DOHH2 (cell line): ENCODE measurements at regions not wholly inside any gene's neighbourhood (a gene's known extent, or its start where the extent isn't known, plus 50 kb on each side); places are given as distances from the start of the nearest gene placed in this dataset.

ENCODE experiments used
- H3F3A ChIP-seq: fragments of 200-600 bp; sonication (generic), shearing (Covaris generic); 2 replicates; pipeline ENCODE4 v1.6.0; 2016; ENCODE audit warnings: antibody characterized with exemption, mild to moderate bottlenecking; ENCODE audit not compliant: control insufficient read depth, insufficient read depth
- H3K27ac ChIP-seq: fragments of 200-600 bp; sonication (generic); 2 replicates; pipeline ENCODE4 v1.5.1; 2014; ENCODE audit warnings: low read depth, mild to moderate bottlenecking, low read length, moderate library complexity
- H3K27me3 ChIP-seq: fragments of 200-600 bp; sonication (generic); 2 replicates; pipeline ENCODE4 v1.6.1; 2014; ENCODE audit warnings: mild to moderate bottlenecking, low read length, mixed read lengths; ENCODE audit not compliant: control insufficient read depth
- H3K36me3 ChIP-seq: fragments of 200-600 bp; sonication (generic); 2 replicates; pipeline ENCODE4 v1.6.1; 2014; ENCODE audit warnings: mild to moderate bottlenecking, low read length, moderate library complexity, mixed read lengths; ENCODE audit not compliant: control insufficient read depth
- H3K4me1 ChIP-seq: fragments of 200-600 bp; sonication (generic); 2 replicates; pipeline ENCODE4 v1.6.1; 2014; ENCODE audit warnings: mild to moderate bottlenecking, low read length, mixed read lengths; ENCODE audit not compliant: control insufficient read depth
- H3K4me2 ChIP-seq: fragments of 200-600 bp; sonication (generic); 2 replicates; pipeline ENCODE4 v1.6.0; 2014; ENCODE audit warnings: mild to moderate bottlenecking, low read length, moderate library complexity
- H3K4me3 ChIP-seq: fragments of 200-600 bp; sonication (generic); 2 replicates; pipeline ENCODE4 v1.5.1; 2014; ENCODE audit warnings: mild to moderate bottlenecking, low read length, mixed read lengths
- H3K79me2 ChIP-seq: fragments of 200-600 bp; sonication (generic); 2 replicates; pipeline ENCODE4 v1.6.1; 2014; ENCODE audit warnings: mild to moderate bottlenecking, low read length, mixed read lengths; ENCODE audit not compliant: control insufficient read depth
- H3K9me2 ChIP-seq: fragments of 200-600 bp; sonication (generic); replicated peaks from 2 replicates; pipeline ENCODE4 v1.6.1; 2014; ENCODE audit warnings: mild to moderate bottlenecking, low read length, mixed read lengths; ENCODE audit not compliant: control insufficient read depth
- H3K9me3 ChIP-seq: fragments of 200-600 bp; sonication (generic); 2 replicates; pipeline ENCODE4 v1.6.1; 2014; ENCODE audit warnings: antibody characterized with exemption, low read length, mixed read lengths; ENCODE audit not compliant: control insufficient read depth, insufficient read depth
- H4K20me1 ChIP-seq: fragments of 200-600 bp; sonication (generic); 2 replicates; pipeline ENCODE4 v1.6.0; 2014; ENCODE audit warnings: low read depth, mild to moderate bottlenecking, antibody characterized with exemption, low read length, moderate library complexity; ENCODE audit not compliant: control insufficient read depth, insufficient read depth
- EZH2phosphoT487 ChIP-seq: fragments of 200-600 bp; sonication (generic); IDR thresholded peaks from 2 replicates; pipeline ENCODE4 v1.6.1; 2017; ENCODE audit warnings: borderline replicate concordance, mild to moderate bottlenecking, antibody characterized with exemption, low read length, moderate library complexity, mixed read lengths
- TF ChIP-seq, protein P1 (sequence below): fragments of 200-600 bp; sonication (generic); IDR thresholded peaks from one replicate; pipeline ENCODE4 v1.5.1; 2014; ENCODE audit warnings: antibody characterized with exemption, mild to moderate bottlenecking, low read depth, low read length; ENCODE audit not compliant: poor library complexity, severe bottlenecking

DNA sequence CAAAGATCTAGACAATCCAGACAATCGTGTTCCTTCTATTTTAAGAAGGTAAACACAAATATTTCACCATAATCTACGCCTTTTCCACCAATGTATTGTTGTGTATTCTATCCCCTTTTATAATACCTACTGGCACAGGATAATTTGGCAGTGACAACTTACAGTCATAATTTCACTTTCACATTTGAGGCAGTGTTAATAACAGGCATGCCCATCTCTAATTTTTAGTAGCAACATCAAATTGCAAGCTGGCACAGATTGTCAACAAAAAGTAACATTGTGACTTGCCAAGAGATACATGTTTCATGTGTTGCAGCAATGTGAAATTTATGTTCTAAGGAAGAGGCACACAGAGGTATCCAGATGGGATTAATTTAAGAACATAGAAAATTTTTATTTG lies 912.5 kb upstream of the PABPC4L start:
- Histone ChIP-seq H3K9me3 (no peaks in the 10 kb centered on the region), H3K27ac (no peak overlapping the region), H3K9me2 (no peaks in the 10 kb centered on the region), H4K20me1 (no peaks in the 10 kb centered on the region), H3K4me1 (no peaks in the 10 kb centered on the region), H3K27me3 (no peaks in the 10 kb centered on the region), H3K4me2 (no peak overlapping the region), H3K79me2 (no peaks in the 10 kb centered on the region), H3K36me3 (no peaks in the 10 kb centered on the region), H3K4me3 (no peak overlapping the region), H3F3A (no peaks in the 10 kb centered on the region)
- TF ChIP-seq, protein P1, sequence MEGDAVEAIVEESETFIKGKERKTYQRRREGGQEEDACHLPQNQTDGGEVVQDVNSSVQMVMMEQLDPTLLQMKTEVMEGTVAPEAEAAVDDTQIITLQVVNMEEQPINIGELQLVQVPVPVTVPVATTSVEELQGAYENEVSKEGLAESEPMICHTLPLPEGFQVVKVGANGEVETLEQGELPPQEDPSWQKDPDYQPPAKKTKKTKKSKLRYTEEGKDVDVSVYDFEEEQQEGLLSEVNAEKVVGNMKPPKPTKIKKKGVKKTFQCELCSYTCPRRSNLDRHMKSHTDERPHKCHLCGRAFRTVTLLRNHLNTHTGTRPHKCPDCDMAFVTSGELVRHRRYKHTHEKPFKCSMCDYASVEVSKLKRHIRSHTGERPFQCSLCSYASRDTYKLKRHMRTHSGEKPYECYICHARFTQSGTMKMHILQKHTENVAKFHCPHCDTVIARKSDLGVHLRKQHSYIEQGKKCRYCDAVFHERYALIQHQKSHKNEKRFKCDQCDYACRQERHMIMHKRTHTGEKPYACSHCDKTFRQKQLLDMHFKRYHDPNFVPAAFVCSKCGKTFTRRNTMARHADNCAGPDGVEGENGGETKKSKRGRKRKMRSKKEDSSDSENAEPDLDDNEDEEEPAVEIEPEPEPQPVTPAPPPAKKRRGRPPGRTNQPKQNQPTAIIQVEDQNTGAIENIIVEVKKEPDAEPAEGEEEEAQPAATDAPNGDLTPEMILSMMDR: no peak
- TF ChIP-seq EZH2phosphoT487: no peak

DNA sequence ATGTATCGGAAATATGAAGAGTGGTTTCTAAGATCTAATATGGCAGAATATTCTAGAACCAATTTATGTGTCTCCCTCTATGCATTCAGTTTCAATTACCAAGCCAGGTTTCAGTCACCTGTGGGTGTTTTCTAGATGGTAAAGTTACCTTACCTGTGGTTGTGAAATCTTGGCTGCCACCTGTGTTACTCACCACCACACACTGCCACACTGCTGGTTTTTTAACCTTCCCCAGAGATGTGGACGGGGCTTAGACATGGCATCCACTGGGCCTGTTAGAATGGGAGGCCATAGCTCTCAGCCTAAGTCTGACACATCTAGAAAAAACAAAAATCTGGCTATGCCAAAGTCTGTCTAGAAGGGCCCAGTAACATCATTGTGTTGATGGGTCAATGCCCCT lies 896.5 kb upstream of the PABPC4L start:
- Histone ChIP-seq H3K4me2 (no peak overlapping the region), H3K27ac (no peak overlapping the region), H3K79me2 (no peaks in the 10 kb centered on the region), H3K9me2 (no peaks in the 10 kb centered on the region), H3K9me3 (no peaks in the 10 kb centered on the region), H4K20me1 (no peaks in the 10 kb centered on the region), H3F3A (no peaks in the 10 kb centered on the region), H3K4me1 (no peaks in the 10 kb centered on the region), H3K27me3 (no peaks in the 10 kb centered on the region), H3K36me3 (no peaks in the 10 kb centered on the region), H3K4me3 (no peak overlapping the region)
- TF ChIP-seq, protein P1: no peak
- no peak for TF ChIP-seq EZH2phosphoT487

DNA sequence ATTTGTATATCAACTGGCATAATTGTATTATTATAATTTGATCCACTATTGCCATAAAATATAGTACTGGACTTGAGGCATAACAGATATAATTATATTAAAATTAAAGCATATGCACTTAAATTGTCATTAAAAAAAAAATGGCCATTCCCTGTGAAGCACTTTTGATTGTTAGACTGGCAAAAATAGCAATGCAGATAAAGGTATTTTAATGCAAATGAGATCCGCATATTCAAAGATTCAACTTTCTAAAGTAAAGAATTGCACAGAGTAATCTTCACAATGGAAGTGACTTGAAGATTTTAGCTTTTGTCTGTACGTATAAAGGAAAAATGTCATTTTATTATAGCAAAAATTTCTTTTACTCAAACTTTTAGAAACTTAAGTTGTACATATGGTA lies 871.8 kb upstream of the PABPC4L start:
- Histone ChIP-seq H3K4me3 (no peak overlapping the region), H3K27ac (no peak overlapping the region), H3K36me3 (no peaks in the 10 kb centered on the region), H3K9me2 (no peaks in the 10 kb centered on the region), H3F3A (no peaks in the 10 kb centered on the region), H3K79me2 (no peaks in the 10 kb centered on the region), H3K27me3 (no peaks in the 10 kb centered on the region), H3K4me1 (no peaks in the 10 kb centered on the region), H4K20me1 (no peaks in the 10 kb centered on the region), H3K4me2 (no peak overlapping the region), H3K9me3 (no peaks in the 10 kb centered on the region)
- TF ChIP-seq, protein P1: no peak

DNA sequence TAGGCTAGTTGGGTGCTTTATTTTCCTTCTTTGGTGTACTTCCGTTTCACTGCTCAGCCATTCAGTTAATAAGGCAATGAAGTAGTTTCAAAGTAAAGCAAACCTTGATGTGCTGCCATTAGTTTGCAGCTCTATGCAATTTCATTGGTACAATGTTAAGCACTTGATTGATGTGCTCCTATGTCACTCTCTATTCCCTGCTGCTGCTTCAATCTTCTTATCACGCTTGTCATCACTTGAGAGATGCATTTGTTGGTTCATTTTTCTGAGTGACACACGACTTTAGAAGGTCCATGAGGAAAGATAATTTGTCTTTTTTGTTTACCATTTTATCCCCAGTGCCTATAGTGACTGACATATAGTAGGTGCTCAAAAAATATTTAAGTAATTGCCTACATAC lies 871.0 kb upstream of the PABPC4L start:
- no peaks in the 10 kb centered on the region for H3K36me3 ChIP-seq
- no peaks in the 10 kb centered on the region for H4K20me1 ChIP-seq
- no peaks in the 10 kb centered on the region for H3K27me3 ChIP-seq
- H3K27ac ChIP-seq: no peak overlapping the region
- no peak overlapping the region for H3K4me2 ChIP-seq
- no peaks in the 10 kb centered on the region for H3K79me2 ChIP-seq
- no peaks in the 10 kb centered on the region for H3K9me2 ChIP-seq
- no peak for TF ChIP-seq EZH2phosphoT487
- TF ChIP-seq, protein P1: no peak
- H3K4me3 ChIP-seq: no peak overlapping the region
- no peaks in the 10 kb centered on the region for H3F3A ChIP-seq
- H3K4me1 ChIP-seq: no peaks in the 10 kb centered on the region
- H3K9me3 ChIP-seq: no peaks in the 10 kb centered on the region
